ENCODE measurements at regions not wholly inside any gene's neighbourhood (a gene's known extent, or its start where the extent isn't known, plus 50 kb on each side); places are given as distances from the start of the nearest gene placed in this dataset.

DNA sequence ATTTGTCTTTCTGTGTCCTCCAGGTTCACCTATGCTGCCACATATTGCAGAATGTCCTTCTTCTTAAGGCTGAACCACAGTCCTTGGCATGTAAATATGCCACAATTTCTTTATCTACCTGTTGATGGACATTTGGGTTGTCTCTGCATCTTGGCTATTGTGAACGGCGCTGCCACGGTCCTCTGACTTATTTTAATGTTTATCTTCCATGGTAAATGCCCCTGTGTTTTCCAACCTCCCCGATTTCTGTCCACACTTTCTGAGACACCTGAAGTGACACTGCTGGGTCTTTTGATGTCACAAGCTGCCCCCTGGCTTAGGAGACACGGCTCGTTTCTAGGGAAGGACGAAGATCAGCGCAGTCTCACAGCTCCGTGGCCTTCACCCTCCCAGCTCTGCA lies 128.3 kb upstream of the PDE10A start:
- TF ChIP-seq RAD21 (IDR thresholded peaks at IDR 0.05) (no peak), FOXA1 (IDR thresholded peaks at IDR 0.05) (no peak), FOXA2 (IDR thresholded peaks at IDR 0.05) (no peak), YY1 (IDR thresholded peaks at IDR 0.05) (no peak), GABPA (IDR thresholded peaks at IDR 0.05 in 1 of 2, conservative IDR thresholded peaks at IDR 0.05 in 1 of 2) (no peak), TAF1 (conservative IDR thresholded peaks at IDR 0.05) (no peak), EGR1 (IDR thresholded peaks at IDR 0.05; ENCODE audit: low read depth in 2 of 2) (no peak), JUND (IDR thresholded peaks at IDR 0.05) (no peak), HNF4A (conservative IDR thresholded peaks at IDR 0.05) (no peak)
- TF ChIP-seq, protein P1, sequence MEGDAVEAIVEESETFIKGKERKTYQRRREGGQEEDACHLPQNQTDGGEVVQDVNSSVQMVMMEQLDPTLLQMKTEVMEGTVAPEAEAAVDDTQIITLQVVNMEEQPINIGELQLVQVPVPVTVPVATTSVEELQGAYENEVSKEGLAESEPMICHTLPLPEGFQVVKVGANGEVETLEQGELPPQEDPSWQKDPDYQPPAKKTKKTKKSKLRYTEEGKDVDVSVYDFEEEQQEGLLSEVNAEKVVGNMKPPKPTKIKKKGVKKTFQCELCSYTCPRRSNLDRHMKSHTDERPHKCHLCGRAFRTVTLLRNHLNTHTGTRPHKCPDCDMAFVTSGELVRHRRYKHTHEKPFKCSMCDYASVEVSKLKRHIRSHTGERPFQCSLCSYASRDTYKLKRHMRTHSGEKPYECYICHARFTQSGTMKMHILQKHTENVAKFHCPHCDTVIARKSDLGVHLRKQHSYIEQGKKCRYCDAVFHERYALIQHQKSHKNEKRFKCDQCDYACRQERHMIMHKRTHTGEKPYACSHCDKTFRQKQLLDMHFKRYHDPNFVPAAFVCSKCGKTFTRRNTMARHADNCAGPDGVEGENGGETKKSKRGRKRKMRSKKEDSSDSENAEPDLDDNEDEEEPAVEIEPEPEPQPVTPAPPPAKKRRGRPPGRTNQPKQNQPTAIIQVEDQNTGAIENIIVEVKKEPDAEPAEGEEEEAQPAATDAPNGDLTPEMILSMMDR (IDR thresholded peaks at IDR 0.05; ENCODE audit: low read depth, low read length, missing input control) = no peak
- TF ChIP-seq, protein P2, sequence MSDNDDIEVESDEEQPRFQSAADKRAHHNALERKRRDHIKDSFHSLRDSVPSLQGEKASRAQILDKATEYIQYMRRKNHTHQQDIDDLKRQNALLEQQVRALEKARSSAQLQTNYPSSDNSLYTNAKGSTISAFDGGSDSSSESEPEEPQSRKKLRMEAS (IDR thresholded peaks at IDR 0.05) = no peak
- TF ChIP-seq, protein P3, sequence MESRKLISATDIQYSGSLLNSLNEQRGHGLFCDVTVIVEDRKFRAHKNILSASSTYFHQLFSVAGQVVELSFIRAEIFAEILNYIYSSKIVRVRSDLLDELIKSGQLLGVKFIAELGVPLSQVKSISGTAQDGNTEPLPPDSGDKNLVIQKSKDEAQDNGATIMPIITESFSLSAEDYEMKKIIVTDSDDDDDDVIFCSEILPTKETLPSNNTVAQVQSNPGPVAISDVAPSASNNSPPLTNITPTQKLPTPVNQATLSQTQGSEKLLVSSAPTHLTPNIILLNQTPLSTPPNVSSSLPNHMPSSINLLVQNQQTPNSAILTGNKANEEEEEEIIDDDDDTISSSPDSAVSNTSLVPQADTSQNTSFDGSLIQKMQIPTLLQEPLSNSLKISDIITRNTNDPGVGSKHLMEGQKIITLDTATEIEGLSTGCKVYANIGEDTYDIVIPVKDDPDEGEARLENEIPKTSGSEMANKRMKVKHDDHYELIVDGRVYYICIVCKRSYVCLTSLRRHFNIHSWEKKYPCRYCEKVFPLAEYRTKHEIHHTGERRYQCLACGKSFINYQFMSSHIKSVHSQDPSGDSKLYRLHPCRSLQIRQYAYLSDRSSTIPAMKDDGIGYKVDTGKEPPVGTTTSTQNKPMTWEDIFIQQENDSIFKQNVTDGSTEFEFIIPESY (IDR thresholded peaks at IDR 0.05) = no peak
- TF ChIP-seq, protein P4, sequence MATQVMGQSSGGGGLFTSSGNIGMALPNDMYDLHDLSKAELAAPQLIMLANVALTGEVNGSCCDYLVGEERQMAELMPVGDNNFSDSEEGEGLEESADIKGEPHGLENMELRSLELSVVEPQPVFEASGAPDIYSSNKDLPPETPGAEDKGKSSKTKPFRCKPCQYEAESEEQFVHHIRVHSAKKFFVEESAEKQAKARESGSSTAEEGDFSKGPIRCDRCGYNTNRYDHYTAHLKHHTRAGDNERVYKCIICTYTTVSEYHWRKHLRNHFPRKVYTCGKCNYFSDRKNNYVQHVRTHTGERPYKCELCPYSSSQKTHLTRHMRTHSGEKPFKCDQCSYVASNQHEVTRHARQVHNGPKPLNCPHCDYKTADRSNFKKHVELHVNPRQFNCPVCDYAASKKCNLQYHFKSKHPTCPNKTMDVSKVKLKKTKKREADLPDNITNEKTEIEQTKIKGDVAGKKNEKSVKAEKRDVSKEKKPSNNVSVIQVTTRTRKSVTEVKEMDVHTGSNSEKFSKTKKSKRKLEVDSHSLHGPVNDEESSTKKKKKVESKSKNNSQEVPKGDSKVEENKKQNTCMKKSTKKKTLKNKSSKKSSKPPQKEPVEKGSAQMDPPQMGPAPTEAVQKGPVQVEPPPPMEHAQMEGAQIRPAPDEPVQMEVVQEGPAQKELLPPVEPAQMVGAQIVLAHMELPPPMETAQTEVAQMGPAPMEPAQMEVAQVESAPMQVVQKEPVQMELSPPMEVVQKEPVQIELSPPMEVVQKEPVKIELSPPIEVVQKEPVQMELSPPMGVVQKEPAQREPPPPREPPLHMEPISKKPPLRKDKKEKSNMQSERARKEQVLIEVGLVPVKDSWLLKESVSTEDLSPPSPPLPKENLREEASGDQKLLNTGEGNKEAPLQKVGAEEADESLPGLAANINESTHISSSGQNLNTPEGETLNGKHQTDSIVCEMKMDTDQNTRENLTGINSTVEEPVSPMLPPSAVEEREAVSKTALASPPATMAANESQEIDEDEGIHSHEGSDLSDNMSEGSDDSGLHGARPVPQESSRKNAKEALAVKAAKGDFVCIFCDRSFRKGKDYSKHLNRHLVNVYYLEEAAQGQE (IDR thresholded peaks at IDR 0.05) = no peak
- TF ChIP-seq, protein P5, sequence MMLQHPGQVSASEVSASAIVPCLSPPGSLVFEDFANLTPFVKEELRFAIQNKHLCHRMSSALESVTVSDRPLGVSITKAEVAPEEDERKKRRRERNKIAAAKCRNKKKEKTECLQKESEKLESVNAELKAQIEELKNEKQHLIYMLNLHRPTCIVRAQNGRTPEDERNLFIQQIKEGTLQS (IDR thresholded peaks at IDR 0.05) = no peak
